G401.6 (cell line): ENCODE measurements at regions not wholly inside any gene's neighbourhood (a gene's known extent, or its start where the extent isn't known, plus 50 kb on each side); places are given as distances from the start of the nearest gene placed in this dataset.

Source experiments
- FAIRE-seq: peaks from 2 replicates; lab custom pipeline; 2012; peaks lifted over from hg19 to GRCh38; lab: Jason Lieb, UNC

GRCh38 chr12:94781835-94782234 is 131.5 kb upstream of the TMCC3 start:
- no peak for FAIRE-seq

GRCh38 chr12:94779485-94779884 is 129.1 kb upstream of the TMCC3 start:
- no peak for FAIRE-seq

- FAIRE-seq, result no peak
Observed at GRCh38 chr12:94777936-94778335, 127.6 kb upstream of the TMCC3 start.

GRCh38 chr12:94775710-94776109 is 125.4 kb upstream of the TMCC3 start:
- FAIRE-seq, result no peak

DNA sequence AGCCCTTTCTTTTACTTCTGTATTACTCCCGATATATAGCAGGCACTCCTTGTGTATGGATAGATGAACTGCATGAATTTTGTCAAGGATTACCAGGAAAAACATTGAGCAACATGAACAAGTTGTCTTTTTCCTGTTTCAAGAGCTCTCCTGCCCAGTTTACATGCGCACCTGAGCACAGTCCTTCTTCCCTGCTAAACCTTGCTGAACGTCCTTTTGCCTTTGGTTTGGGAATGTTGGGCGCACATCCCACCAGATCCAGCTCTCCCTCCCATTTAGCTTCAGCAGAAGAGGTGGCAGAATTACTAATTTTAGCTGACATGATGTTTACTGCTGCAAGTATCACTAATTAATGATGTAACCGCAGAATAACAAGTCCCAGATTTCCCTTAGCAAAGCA is 121.4 kb upstream of the TMCC3 start:
- FAIRE-seq, result no peak

DNA sequence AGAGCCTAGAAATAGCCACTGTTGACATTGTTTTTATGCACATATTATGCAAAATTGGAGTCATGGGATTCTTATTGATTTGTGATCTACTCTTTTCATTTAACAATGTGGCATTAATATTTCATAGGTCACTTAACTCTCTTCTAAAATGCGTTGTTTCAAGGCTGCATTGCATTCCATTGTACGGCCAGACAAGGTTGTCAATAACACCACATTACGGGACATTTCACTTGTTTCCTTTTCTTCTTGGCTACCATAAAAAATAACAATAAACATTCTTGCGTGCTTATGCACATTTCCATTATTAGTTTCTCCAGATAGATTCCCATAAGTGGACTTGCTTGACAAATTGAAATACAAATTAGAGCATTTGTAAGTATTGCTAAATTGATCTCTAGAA is 120.8 kb upstream of the TMCC3 start:
- FAIRE-seq, result no peak

DNA sequence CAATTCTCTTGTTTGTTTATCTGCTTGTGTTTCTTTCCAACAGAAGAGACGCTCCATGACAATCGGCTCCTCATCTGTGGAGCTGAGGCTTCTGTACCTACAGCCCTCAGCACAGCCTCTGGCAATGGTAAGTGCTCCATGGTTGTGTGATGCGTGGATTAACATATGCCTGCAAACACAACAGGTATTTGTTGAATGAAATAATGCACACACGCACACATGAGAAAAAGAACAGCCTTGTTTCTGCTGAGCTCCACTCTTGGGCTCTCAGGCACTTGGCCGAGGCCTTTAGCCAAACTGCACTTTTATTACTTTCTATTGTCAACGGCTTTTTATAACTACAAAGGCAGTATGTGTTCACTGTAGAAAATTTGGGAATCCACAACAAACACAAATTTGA is 120.4 kb upstream of the TMCC3 start:
- no peak for FAIRE-seq

- no peak for FAIRE-seq
Observed at GRCh38 chr12:94769776-94770759, 119.7 kb upstream of the TMCC3 start.

DNA sequence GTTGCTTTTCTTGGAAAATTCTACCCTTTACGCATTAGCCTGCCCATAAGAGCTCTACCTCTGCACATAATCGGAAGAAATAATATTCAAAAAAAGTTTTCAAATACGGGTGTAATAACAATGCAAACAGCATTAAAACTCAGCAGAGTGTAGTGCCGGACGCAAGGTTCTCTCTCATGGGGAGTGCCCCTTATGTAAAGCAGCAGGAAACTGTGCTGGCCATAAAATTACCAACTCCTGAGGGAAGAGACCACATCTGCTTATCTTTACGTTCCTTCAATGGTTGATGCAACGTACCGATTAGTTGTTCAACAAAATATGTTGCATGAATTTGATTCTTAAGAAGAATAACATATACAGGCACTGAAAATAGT is 118.7 kb upstream of the TMCC3 start:
- FAIRE-seq, result no peak

DNA sequence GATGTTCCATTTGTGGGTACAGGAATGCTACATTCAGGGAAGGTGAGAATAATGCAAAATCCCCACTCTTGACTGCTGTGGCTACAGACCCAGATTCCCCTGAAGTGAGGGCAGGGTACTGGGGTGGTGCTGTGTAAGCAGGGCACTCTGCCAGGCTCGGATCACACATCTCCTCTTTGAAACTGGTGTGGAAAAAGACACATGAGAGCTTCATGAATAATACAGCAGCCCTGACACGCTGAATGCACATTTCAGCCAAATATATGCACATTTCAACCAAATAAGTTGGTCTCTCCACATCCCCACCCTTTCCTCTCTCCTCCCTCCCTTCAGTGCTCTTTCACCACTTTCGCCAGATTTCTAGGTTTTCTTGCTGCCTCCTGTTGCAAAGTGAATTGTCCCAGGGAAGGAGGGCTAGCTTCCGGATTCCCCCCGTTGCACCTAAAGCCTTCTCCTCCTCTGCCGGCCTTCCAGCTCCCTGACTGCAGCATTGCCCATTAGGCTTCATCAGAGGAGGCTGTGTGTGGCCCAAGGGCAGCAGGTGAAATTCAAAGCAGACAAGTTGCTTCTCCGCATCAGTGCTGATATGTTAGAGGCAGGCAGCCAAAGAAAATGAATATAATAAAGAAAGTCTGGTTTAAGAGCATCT is 118.2 kb upstream of the TMCC3 start:
- FAIRE-seq, result no peak

DNA sequence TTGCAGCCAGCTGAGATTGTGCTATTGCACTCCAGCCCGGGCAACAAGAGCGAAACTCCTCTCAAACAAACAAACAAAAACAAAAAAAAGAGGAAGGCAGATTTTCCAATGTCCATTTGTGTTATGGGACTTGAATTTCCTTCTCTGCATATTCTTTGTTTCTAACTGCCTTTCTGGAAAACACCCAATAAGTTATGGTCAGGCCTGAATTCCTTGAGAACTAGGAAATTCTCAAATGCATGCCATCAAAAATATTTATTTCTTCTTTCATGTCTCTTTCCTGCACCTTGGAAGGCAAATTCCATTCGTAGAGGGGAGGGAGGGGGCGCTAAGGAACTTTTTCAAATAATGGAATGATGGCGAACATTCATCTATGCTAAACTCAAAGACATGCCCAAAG is 117.6 kb upstream of the TMCC3 start:
- FAIRE-seq, result no peak

- no peak for FAIRE-seq
Observed at GRCh38 chr12:94766397-94766796, 116.0 kb upstream of the TMCC3 start.

GRCh38 chr12:94763462-94763861 is 113.1 kb upstream of the TMCC3 start:
- FAIRE-seq, result no peak

GRCh38 chr12:94762943-94763342 is 112.6 kb upstream of the TMCC3 start:
- no peak for FAIRE-seq

- FAIRE-seq, result peak; percentile 48
Observed at GRCh38 chr12:94762259-94762942, 112.0 kb upstream of the TMCC3 start.

- no peak for FAIRE-seq
Observed at GRCh38 chr12:94761559-94761958, 111.2 kb upstream of the TMCC3 start.

DNA sequence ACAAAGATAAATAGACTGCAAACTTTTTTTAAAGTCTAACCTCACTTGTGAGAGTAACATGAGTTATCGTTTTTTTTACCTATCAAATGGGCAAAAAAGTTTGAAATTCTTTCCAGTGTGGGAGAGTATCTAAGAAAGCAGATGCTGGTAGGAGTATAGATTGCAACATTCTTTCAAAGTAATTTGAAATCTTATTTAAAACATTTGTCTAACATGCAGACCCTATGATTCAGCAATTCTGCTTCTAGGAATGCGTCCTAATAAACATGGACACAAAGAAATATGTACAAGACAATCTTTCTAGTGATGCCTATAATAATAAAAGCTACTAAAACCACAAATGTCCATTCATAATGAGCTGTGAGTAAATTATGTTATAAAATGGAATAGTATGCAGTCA is 110.4 kb upstream of the TMCC3 start:
- no peak for FAIRE-seq

- FAIRE-seq, result no peak
Observed at GRCh38 chr12:94756789-94757188, 106.4 kb upstream of the TMCC3 start.

- FAIRE-seq, result no peak
Observed at GRCh38 chr12:94755598-94755997, 105.2 kb upstream of the TMCC3 start.

DNA sequence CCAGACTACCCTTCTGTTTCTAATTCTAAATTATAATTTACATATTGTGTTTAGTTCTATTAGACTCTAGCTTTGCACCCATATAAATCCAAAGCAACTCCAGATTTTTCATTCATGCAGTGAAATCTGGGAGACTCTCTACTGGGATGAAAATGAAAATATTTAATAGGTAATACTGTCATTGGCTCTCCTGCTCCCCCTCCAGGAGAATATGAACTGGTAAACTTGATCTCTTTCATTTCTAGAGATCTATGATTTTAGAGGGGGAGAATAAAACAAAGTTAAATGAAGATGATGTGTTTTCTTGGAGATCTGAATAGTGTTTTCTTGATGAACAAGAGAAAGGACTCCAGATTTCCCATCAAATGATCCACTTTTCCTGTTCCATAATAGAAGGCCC is 104.3 kb upstream of the TMCC3 start:
- FAIRE-seq, result no peak

- FAIRE-seq, result no peak
Observed at GRCh38 chr12:94753036-94753679, 102.8 kb upstream of the TMCC3 start.

DNA sequence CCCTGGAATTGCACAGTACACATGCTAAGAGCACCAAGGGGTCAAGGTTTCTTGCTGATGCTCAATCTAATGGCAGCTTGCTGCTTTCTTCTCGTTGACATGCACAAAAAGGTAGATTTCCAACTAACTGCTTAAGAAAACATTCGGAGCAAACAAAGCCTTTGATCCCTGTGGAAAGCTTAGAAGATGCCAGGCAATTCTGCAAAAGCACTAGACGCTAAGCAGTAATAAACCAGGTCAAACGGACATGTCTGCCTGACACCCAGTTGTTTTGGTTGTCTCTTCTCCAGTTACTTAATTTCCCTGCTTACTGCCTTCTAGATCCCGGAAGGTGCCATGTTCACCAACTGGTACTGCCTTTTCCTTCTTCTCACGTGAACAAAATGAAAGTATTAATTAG is 100.5 kb upstream of the TMCC3 start:
- FAIRE-seq, result no peak

DNA sequence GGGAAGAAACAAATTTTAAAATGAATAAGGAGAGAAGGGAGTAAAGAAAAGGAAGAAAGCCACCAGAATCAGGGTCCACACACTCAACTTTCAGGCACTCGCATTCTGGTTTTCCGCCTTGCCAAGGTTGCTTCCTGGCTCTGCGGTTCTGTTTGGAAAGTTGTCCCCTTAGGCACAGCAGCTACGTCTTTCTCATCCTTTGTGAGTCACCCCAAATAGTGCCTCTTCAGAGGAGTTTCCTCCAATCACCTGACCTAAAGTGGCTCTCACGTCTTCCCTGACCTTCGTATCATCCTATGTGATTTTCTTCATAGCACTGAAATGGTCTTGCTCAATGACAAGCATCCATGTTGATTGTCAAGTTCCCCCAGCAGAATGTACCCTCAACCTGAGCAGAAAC is 99.5 kb upstream of the TMCC3 start:
- FAIRE-seq, result no peak
